GM23338 (cell line): ENCODE measurements at regions not wholly inside any gene's neighbourhood (a gene's known extent, or its start where the extent isn't known, plus 50 kb on each side); places are given as distances from the start of the nearest gene placed in this dataset.
"Not testable (repeated sequence)": the region's sequence is repeated elsewhere in the genome, so short reads cannot be mapped to it uniquely, and the experiment has no call there.

Experiments used
- ATAC-seq: fragments of 200-7000 bp; cut with Tn5 transposase; 3 replicates; pipeline ENCODE4 v1.9.1; 2020
- DNase-seq: peaks from one replicate; pipeline ENCODE4 v3.0.0-alpha.2; 2015; ENCODE audit warnings: low spot score
- H2AFZ ChIP-seq: fragments of 200-600 bp; sonication (generic); 2 replicates; pipeline ENCODE4 v1.8.0; 2016; ENCODE audit warnings: antibody characterized with exemption, mild to moderate bottlenecking, moderate library complexity
- H3F3A ChIP-seq: fragments of 200-600 bp; sonication (generic); replicated peaks from 2 replicates; pipeline ENCODE4 v1.8.0; 2017; ENCODE audit warnings: antibody characterized with exemption, mixed run types, low read depth
- H3K27ac ChIP-seq: fragments of 200-600 bp; sonication (generic); 2 replicates; pipeline ENCODE4 v1.6.1; 2016; ENCODE audit warnings: low read depth
- H3K27me3 ChIP-seq: fragments of 200-600 bp; sonication (generic); 2 replicates; pipeline ENCODE4 v1.8.0; 2016; ENCODE audit warnings: mild to moderate bottlenecking, mixed run types, moderate library complexity; ENCODE audit not compliant: insufficient read depth
- H3K36me3 ChIP-seq: fragments of 200-600 bp; sonication (generic); 2 replicates; pipeline ENCODE4 v1.8.0; 2016; ENCODE audit warnings: mild to moderate bottlenecking; ENCODE audit not compliant: insufficient read depth
- H3K4me1 ChIP-seq: fragments of 200-600 bp; sonication (generic); 2 replicates; pipeline ENCODE4 v1.8.0; 2016; ENCODE audit warnings: mild to moderate bottlenecking, moderate library complexity; ENCODE audit not compliant: insufficient read depth
- H3K4me2 ChIP-seq: fragments of 200-600 bp; sonication (generic); 2 replicates; pipeline ENCODE4 v1.7.1; 2017; ENCODE audit warnings: mixed run types
- H3K4me3 ChIP-seq: fragments of 200-600 bp; sonication (generic); 2 replicates; pipeline ENCODE4 v1.6.1; 2016; ENCODE audit warnings: mixed run types
- H3K79me2 ChIP-seq: fragments of 200-600 bp; sonication (generic); replicated peaks from 2 replicates; pipeline ENCODE4 v1.8.0; 2017; ENCODE audit warnings: mild to moderate bottlenecking; ENCODE audit not compliant: insufficient read depth
- H3K9me2 ChIP-seq: fragments of 200-600 bp; sonication (generic); 2 replicates; pipeline ENCODE4 v1.8.0; 2017; ENCODE audit not compliant: insufficient read depth
- H4K20me1 ChIP-seq: fragments of 200-600 bp; sonication (generic); replicated peaks from 2 replicates; pipeline ENCODE4 v1.8.0; 2017; ENCODE audit warnings: mild to moderate bottlenecking; ENCODE audit not compliant: insufficient read depth
- H3K27ac Mint-ChIP-seq: 2 replicates; pipeline ENCODE4 v1.8.0; 2020; ENCODE audit warnings: inconsistent platforms, mild to moderate bottlenecking, moderate library complexity, mixed read lengths
- H3K27me3 Mint-ChIP-seq: 3 replicates; pipeline ENCODE4 v1.8.0; 2022; ENCODE audit warnings: low read depth, mild to moderate bottlenecking, moderate library complexity, mixed read lengths, inconsistent platforms; ENCODE audit not compliant: insufficient read depth, poor library complexity
- H3K36me3 Mint-ChIP-seq: 3 replicates; pipeline ENCODE4 v1.8.0; 2021; ENCODE audit warnings: low read depth, mild to moderate bottlenecking, inconsistent platforms, moderate library complexity, mixed read lengths
- H3K4me1 Mint-ChIP-seq: 3 replicates; pipeline ENCODE4 v1.8.0; 2020; ENCODE audit warnings: mild to moderate bottlenecking, inconsistent platforms, mixed read lengths
- H3K4me3 Mint-ChIP-seq: 3 replicates; pipeline ENCODE4 v1.8.0; 2021; ENCODE audit warnings: moderate library complexity, mild to moderate bottlenecking, inconsistent platforms, mixed read lengths
- H3K9me3 Mint-ChIP-seq: 3 replicates; pipeline ENCODE4 v1.8.0; 2020; ENCODE audit warnings: moderate library complexity, mild to moderate bottlenecking, inconsistent platforms, mixed read lengths
- CREB1 ChIP-seq: fragments of 250-450 bp; sonication (Bioruptor Pico); IDR thresholded peaks from 2 replicates; pipeline ENCODE4 v1.5.0; 2020; ENCODE audit warnings: low read depth, mild to moderate bottlenecking, moderate library complexity
- CTCF ChIP-seq, 2 experiments: fragments of 200-600 bp in 1 of 2; sonication (generic) in 1 of 2; conservative IDR thresholded peaks; 2 replicates each; pipeline versions ENCODE4 v1.5.1 to v1.6.1; 2016 to 2017; ENCODE audit warnings: antibody characterized with exemption in 2 of 2, low read depth in 2 of 2, mild to moderate bottlenecking in 2 of 2, moderate library complexity in 1 of 2
- ETS1 ChIP-seq: IDR thresholded peaks from 2 replicates; pipeline ENCODE4 v1.6.1; 2016; ENCODE audit warnings: antibody characterized with exemption
- EZH2 ChIP-seq: fragments of 200-600 bp; sonication (generic); IDR thresholded peaks from one replicate; pipeline ENCODE4 v1.8.0; 2017; ENCODE audit warnings: antibody characterized with exemption, mild to moderate bottlenecking, low read depth; ENCODE audit not compliant: unreplicated experiment
- EZH2phosphoT487 ChIP-seq: fragments of 200-600 bp; sonication (generic); IDR thresholded peaks from one replicate; pipeline ENCODE4 v1.8.1; 2018; ENCODE audit warnings: antibody characterized with exemption; ENCODE audit not compliant: unreplicated experiment
- JUNB ChIP-seq: IDR thresholded peaks from one replicate; pipeline ENCODE4 v1.6.1; 2016; ENCODE audit warnings: antibody characterized with exemption; ENCODE audit not compliant: unreplicated experiment
- NANOG ChIP-seq: IDR thresholded peaks from 2 replicates; pipeline ENCODE4 v1.6.1; 2016; ENCODE audit warnings: antibody characterized with exemption, borderline replicate concordance
- POLR2AphosphoS5 ChIP-seq: IDR thresholded peaks from 2 replicates; pipeline ENCODE4 v1.6.1; 2016; ENCODE audit warnings: antibody characterized with exemption, low read depth
- REST ChIP-seq: IDR thresholded peaks from one replicate; pipeline ENCODE4 v1.6.1; 2018; ENCODE audit warnings: antibody characterized with exemption; ENCODE audit not compliant: unreplicated experiment
- STAT1 ChIP-seq: IDR thresholded peaks from one replicate; pipeline ENCODE4 v1.6.1; 2016; ENCODE audit warnings: antibody characterized with exemption; ENCODE audit not compliant: unreplicated experiment
- ZNF114 ChIP-seq: fragments of 250-450 bp; sonication (Bioruptor Pico); IDR thresholded peaks from 2 replicates; pipeline ENCODE4 v1.5.0; 2020; ENCODE audit warnings: mild to moderate bottlenecking, moderate library complexity
- ZNF331 ChIP-seq: fragments of 250-450 bp; sonication (Bioruptor Pico); IDR thresholded peaks from 2 replicates; pipeline ENCODE4 v1.5.0; 2020; ENCODE audit warnings: low read depth, mild to moderate bottlenecking, moderate library complexity

- no peak for TF ChIP-seq NANOG
- TF ChIP-seq POLR2AphosphoS5 = no peak
- TF ChIP-seq ZNF114 = no peak
- TF ChIP-seq EZH2phosphoT487 = no peak
Observed at GRCh38 chr7:91573405-91573804, 307.1 kb downstream of the MTERF1 start (continued).

GRCh38 chr7:91576459-91576858, 304.0 kb downstream of the MTERF1 start:
- not testable (repeated sequence) for H3K36me3 Mint-ChIP-seq, H3K79me2 ChIP-seq, H3K9me3 Mint-ChIP-seq, DNase-seq, H3K9me2 ChIP-seq, H3K4me2 ChIP-seq, H3K36me3 ChIP-seq, H3K4me3 ChIP-seq, ATAC-seq, H3K27ac Mint-ChIP-seq, H2AFZ ChIP-seq, H3K27me3 ChIP-seq, H3F3A ChIP-seq, H4K20me1 ChIP-seq, H3K4me1 ChIP-seq, H3K27ac ChIP-seq, H3K27me3 Mint-ChIP-seq, H3K4me1 Mint-ChIP-seq, H3K4me3 Mint-ChIP-seq

GRCh38 chr7:91579837-91580236, 300.7 kb downstream of the MTERF1 start:
- Histone ChIP-seq H3K4me2 (no peak overlapping the region), H2AFZ (no peak overlapping the region), H3K27me3 (no peaks in the 10 kb centered on the region), H3K4me1 (no peaks in the 10 kb centered on the region), H3K36me3 (no peaks in the 10 kb centered on the region), H4K20me1 (no peaks in the 10 kb centered on the region), H3K9me2 (peaks cover 9% of the 10 kb centered on the region; the same call in 1 of the 2 replicates), H3K79me2 (no peaks in the 10 kb centered on the region), H3F3A (no peaks in the 10 kb centered on the region), H3K27ac (no peak overlapping the region), H3K4me3 (no peak overlapping the region)
- Mint-ChIP-seq H3K27ac (no peak overlapping the region), H3K9me3 (peaks cover 16% of the 10 kb centered on the region), H3K4me3 (no peak overlapping the region), H3K27me3 (no peaks in the 10 kb centered on the region), H3K4me1 (peaks cover 11% of the 10 kb centered on the region), H3K36me3 (peaks cover 13% of the 10 kb centered on the region)
- ATAC-seq = no peak; the same call in 2 of the 3 replicates
- DNase-seq = no peak
- no peak for TF ChIP-seq JUNB
- TF ChIP-seq ZNF331 = no peak
- no peak for TF ChIP-seq CTCF (conservative IDR thresholded peaks at IDR 0.05; ENCODE audit: low read depth in 2 of 2)
- no peak for TF ChIP-seq NANOG
- no peak for TF ChIP-seq REST
- TF ChIP-seq EZH2 = no peak
- TF ChIP-seq CREB1 = no peak
- TF ChIP-seq ZNF114 = no peak
- TF ChIP-seq STAT1 = no peak
- no peak for TF ChIP-seq POLR2AphosphoS5
- no peak for TF ChIP-seq ETS1
- TF ChIP-seq EZH2phosphoT487 = no peak
